CD8-positive, alpha-beta memory T cell (primary cell): ENCODE measurements at regions not wholly inside any gene's neighbourhood (a gene's known extent, or its start where the extent isn't known, plus 50 kb on each side); places are given as distances from the start of the nearest gene placed in this dataset.
A peak's percentile ranks its signal among the peaks of the same experiment; 100 is the strongest.

Experiments used
- CTCF ChIA-PET: fragments of 350-600 bp; sonication (Branson Sonifier 250); formaldehyde crosslinking; loops from one replicate; lab custom pipeline; 2021; ENCODE audit warnings: antibody characterized with exemption; lab: Charles Lee
- POLR2A ChIA-PET: fragments of 350-600 bp; sonication (Branson Sonifier 250); formaldehyde crosslinking; loops from one replicate; lab custom pipeline; 2021; ENCODE audit warnings: antibody characterized with exemption; lab: Charles Lee
- DNase-seq, 5 donors: peaks; one replicate each; pipeline versions ENCODE4 v3.0.0 to v3.0.0-alpha.2; 2020 to 2022; ENCODE audit warnings: mixed read lengths in 1 of 5
- H3K27ac ChIP-seq: one replicate; pipeline ENCODE4 v1.7.0; 2013; ENCODE audit warnings: low read depth, mild to moderate bottlenecking, low read length, moderate library complexity
- H3K27me3 ChIP-seq: 2 replicates; pipeline ENCODE4 v1.7.0; 2013; ENCODE audit warnings: low read length, mild to moderate bottlenecking; ENCODE audit not compliant: insufficient read depth, poor library complexity, severe bottlenecking
- H3K36me3 ChIP-seq: 2 replicates; pipeline ENCODE4 v1.7.0; 2013; ENCODE audit warnings: mild to moderate bottlenecking, low read length, moderate library complexity; ENCODE audit not compliant: insufficient read depth
- H3K4me1 ChIP-seq: 2 replicates; pipeline ENCODE4 v1.7.0; 2013; ENCODE audit warnings: mild to moderate bottlenecking, low read length, moderate library complexity; ENCODE audit not compliant: insufficient read depth
- H3K4me3 ChIP-seq: 2 replicates; pipeline ENCODE4 v1.7.0; 2013; ENCODE audit warnings: mild to moderate bottlenecking, low read length
- H3K9me3 ChIP-seq: 2 replicates; pipeline ENCODE4 v1.7.0; 2013; ENCODE audit warnings: mild to moderate bottlenecking, low read length
- H3K27ac Mint-ChIP-seq, 8 donors: one replicate each; pipeline ENCODE4 v1.8.0; 2020 to 2021; ENCODE audit warnings: mixed read lengths in 8 of 8, mild to moderate bottlenecking in 6 of 8, inconsistent platforms in 3 of 8, moderate library complexity in 3 of 8
- H3K27me3 Mint-ChIP-seq, 2 donors: one replicate each; pipeline ENCODE4 v1.8.0; 2020 to 2021; ENCODE audit warnings: mixed read lengths in 2 of 2, mild to moderate bottlenecking in 1 of 2, moderate library complexity in 1 of 2
- H3K36me3 Mint-ChIP-seq, 3 donors: one replicate each; pipeline ENCODE4 v1.8.0; 2020 to 2021; ENCODE audit warnings: mixed read lengths in 3 of 3, inconsistent platforms in 1 of 3, mild to moderate bottlenecking in 1 of 3
- H3K4me1 Mint-ChIP-seq, 3 donors: one replicate each; pipeline ENCODE4 v1.8.0; 2020 to 2021; ENCODE audit warnings: mixed read lengths in 3 of 3, inconsistent platforms in 1 of 3, mild to moderate bottlenecking in 1 of 3
- H3K4me3 Mint-ChIP-seq, 7 donors: one replicate each; pipeline ENCODE4 v1.8.0; 2020 to 2021; ENCODE audit warnings: mixed read lengths in 7 of 7, mild to moderate bottlenecking in 6 of 7, moderate library complexity in 4 of 7, inconsistent platforms in 2 of 7
- H3K9me3 Mint-ChIP-seq, 5 donors: one replicate each; pipeline ENCODE4 v1.8.0; 2020 to 2022; ENCODE audit warnings: mixed read lengths in 5 of 5, mild to moderate bottlenecking in 3 of 5, moderate library complexity in 2 of 5, inconsistent platforms in 1 of 5

- Histone ChIP-seq H3K4me1 (no peaks in the 10 kb centered on the region), H3K27me3 (no peaks in the 10 kb centered on the region), H3K36me3 (no peaks in the 10 kb centered on the region), H3K4me3 (no peak overlapping the region), H3K27ac (no peak overlapping the region), H3K9me3 (no peaks in the 10 kb centered on the region)
- POLR2A ChIA-PET, result interaction anchor here (0.6 kb wide), 1 partner anchor 19 kb away, joined by 4 read pairs; no protein-coding TSS in a partner anchor
- peaks cover 0 to 5% (median 0%) of the 10 kb centered on the region in 3 donors for H3K4me1 Mint-ChIP-seq
- no peak overlapping the region for H3K4me3 Mint-ChIP-seq
- CTCF ChIA-PET, result no interaction called here
- H3K27ac Mint-ChIP-seq, result peak overlapping the region in 1 of 8 donors; percentile 36
- no peaks in the 10 kb centered on the region for H3K27me3 Mint-ChIP-seq
- peaks cover 0 to 5% (median 0%) of the 10 kb centered on the region in 5 donors for H3K9me3 Mint-ChIP-seq
- no peaks in the 10 kb centered on the region for H3K36me3 Mint-ChIP-seq
- DNase-seq, result no peak
These were observed 176.9 kb downstream of the CRPPA start for GRCh38 chr7:16244469-16244868.

- H3K27ac ChIP-seq, result no peak overlapping the region
- peaks cover 0 to 2% (median 0%) of the 10 kb centered on the region in 5 donors for H3K9me3 Mint-ChIP-seq
- H3K27ac Mint-ChIP-seq, result no peak overlapping the region
- no peaks in the 10 kb centered on the region for H3K9me3 ChIP-seq
- ChIA-PET CTCF (no interaction called here), POLR2A (no interaction called here)
- DNase-seq, result no peak
- no peak overlapping the region for H3K4me3 Mint-ChIP-seq
- H3K36me3 ChIP-seq, result no peaks in the 10 kb centered on the region
- no peaks in the 10 kb centered on the region for H3K4me1 ChIP-seq
- H3K27me3 Mint-ChIP-seq, result no peaks in the 10 kb centered on the region
- peaks cover 0 to 5% (median 0%) of the 10 kb centered on the region in 3 donors for H3K4me1 Mint-ChIP-seq
- no peaks in the 10 kb centered on the region for H3K36me3 Mint-ChIP-seq
- H3K27me3 ChIP-seq, result no peaks in the 10 kb centered on the region
- H3K4me3 ChIP-seq, result no peak overlapping the region
These were observed 178.4 kb downstream of the CRPPA start for GRCh38 chr7:16242920-16243319.

- ChIA-PET CTCF (no interaction called here), POLR2A (no interaction called here)
- no peaks in the 10 kb centered on the region for H3K4me1 Mint-ChIP-seq
- H3K36me3 Mint-ChIP-seq, result peaks cover 0 to 2% (median 0%) of the 10 kb centered on the region in 3 donors
- H3K27me3 ChIP-seq, result no peaks in the 10 kb centered on the region
- no peak overlapping the region for H3K4me3 Mint-ChIP-seq
- H3K36me3 ChIP-seq, result no peaks in the 10 kb centered on the region
- H3K27ac ChIP-seq, result no peak overlapping the region
- peaks cover 0 to 2% (median 0%) of the 10 kb centered on the region in 5 donors for H3K9me3 Mint-ChIP-seq
- no peak overlapping the region for H3K4me3 ChIP-seq
- no peaks in the 10 kb centered on the region for H3K9me3 ChIP-seq
- no peaks in the 10 kb centered on the region for H3K4me1 ChIP-seq
- no peaks in the 10 kb centered on the region for H3K27me3 Mint-ChIP-seq
- no peak for DNase-seq
- H3K27ac Mint-ChIP-seq, result no peak overlapping the region
These were observed 180.3 kb downstream of the CRPPA start for GRCh38 chr7:16241017-16241416.

GRCh38 chr7:16236381-16236780 lies 185.0 kb downstream of the CRPPA start:
- Histone ChIP-seq H3K4me3 (no peak overlapping the region), H3K27me3 (no peaks in the 10 kb centered on the region), H3K27ac (no peak overlapping the region), H3K4me1 (no peaks in the 10 kb centered on the region), H3K36me3 (no peaks in the 10 kb centered on the region), H3K9me3 (no peaks in the 10 kb centered on the region)
- Mint-ChIP-seq H3K27me3 (no peaks in the 10 kb centered on the region), H3K9me3 (peaks cover 9 to 15% (median 10%) of the 10 kb centered on the region in 5 donors), H3K27ac (no peak overlapping the region), H3K4me1 (no peaks in the 10 kb centered on the region), H3K4me3 (no peak overlapping the region), H3K36me3 (peaks cover 2 to 10% (median 7%) of the 10 kb centered on the region in 3 donors)
- POLR2A ChIA-PET, result no interaction called here
- CTCF ChIA-PET, result no interaction called here
- no peak for DNase-seq

- no peak overlapping the region for H3K4me3 Mint-ChIP-seq
- Histone ChIP-seq H3K4me1 (no peaks in the 10 kb centered on the region), H3K27ac (no peak overlapping the region), H3K36me3 (no peaks in the 10 kb centered on the region), H3K27me3 (no peaks in the 10 kb centered on the region), H3K4me3 (no peak overlapping the region), H3K9me3 (peaks cover 8% of the 10 kb centered on the region)
- no peak for DNase-seq
- H3K9me3 Mint-ChIP-seq, result peaks cover 13 to 23% (median 18%) of the 10 kb centered on the region in 5 donors
- no peak overlapping the region for H3K27ac Mint-ChIP-seq
- H3K4me1 Mint-ChIP-seq, result no peaks in the 10 kb centered on the region
- ChIA-PET CTCF (no interaction called here), POLR2A (no interaction called here)
- no peaks in the 10 kb centered on the region for H3K27me3 Mint-ChIP-seq
- peaks cover 3 to 11% (median 7%) of the 10 kb centered on the region in 3 donors for H3K36me3 Mint-ChIP-seq
These were observed 185.9 kb downstream of the CRPPA start for GRCh38 chr7:16235147-16236114.

GRCh38 chr7:16234493-16235146 lies 186.7 kb downstream of the CRPPA start:
- no peak for DNase-seq
- peaks cover 4 to 19% (median 7%) of the 10 kb centered on the region in 3 donors for H3K36me3 Mint-ChIP-seq
- Histone ChIP-seq H3K9me3 (peaks cover 14% of the 10 kb centered on the region), H3K4me1 (no peaks in the 10 kb centered on the region), H3K27me3 (no peaks in the 10 kb centered on the region), H3K36me3 (no peaks in the 10 kb centered on the region), H3K4me3 (no peak overlapping the region), H3K27ac (no peak overlapping the region)
- H3K4me3 Mint-ChIP-seq, result no peak overlapping the region
- ChIA-PET CTCF (no interaction called here), POLR2A (no interaction called here)
- H3K27me3 Mint-ChIP-seq, result no peaks in the 10 kb centered on the region
- H3K4me1 Mint-ChIP-seq, result no peaks in the 10 kb centered on the region
- peaks cover 20 to 31% (median 26%) of the 10 kb centered on the region in 5 donors for H3K9me3 Mint-ChIP-seq
- H3K27ac Mint-ChIP-seq, result no peak overlapping the region

GRCh38 chr7:16233517-16233916 lies 187.8 kb downstream of the CRPPA start:
- no peak overlapping the region for H3K27ac Mint-ChIP-seq
- H3K4me1 Mint-ChIP-seq, result no peaks in the 10 kb centered on the region
- Histone ChIP-seq H3K27me3 (no peaks in the 10 kb centered on the region), H3K36me3 (no peaks in the 10 kb centered on the region), H3K4me3 (no peak overlapping the region), H3K27ac (no peak overlapping the region), H3K4me1 (no peaks in the 10 kb centered on the region), H3K9me3 (peaks cover 14% of the 10 kb centered on the region)
- ChIA-PET CTCF (no interaction called here), POLR2A (no interaction called here)
- H3K36me3 Mint-ChIP-seq, result peaks cover 4 to 27% (median 9%) of the 10 kb centered on the region in 3 donors
- DNase-seq, result no peak
- H3K9me3 Mint-ChIP-seq, result peaks cover 30 to 42% (median 33%) of the 10 kb centered on the region in 5 donors
- H3K4me3 Mint-ChIP-seq, result no peak overlapping the region
- no peaks in the 10 kb centered on the region for H3K27me3 Mint-ChIP-seq

- Histone ChIP-seq H3K36me3 (no peaks in the 10 kb centered on the region), H3K4me3 (no peak overlapping the region), H3K27ac (no peak overlapping the region), H3K27me3 (no peaks in the 10 kb centered on the region), H3K9me3 (peaks cover 14% of the 10 kb centered on the region), H3K4me1 (no peaks in the 10 kb centered on the region)
- no peak overlapping the region for H3K4me3 Mint-ChIP-seq
- peaks cover 35 to 48% (median 36%) of the 10 kb centered on the region in 5 donors for H3K9me3 Mint-ChIP-seq
- ChIA-PET POLR2A (no interaction called here), CTCF (no interaction called here)
- no peak for DNase-seq
- H3K27ac Mint-ChIP-seq, result no peak overlapping the region
- peaks cover 4 to 27% (median 9%) of the 10 kb centered on the region in 3 donors for H3K36me3 Mint-ChIP-seq
- no peaks in the 10 kb centered on the region for H3K27me3 Mint-ChIP-seq
- no peaks in the 10 kb centered on the region for H3K4me1 Mint-ChIP-seq
These were observed 189.1 kb downstream of the CRPPA start for GRCh38 chr7:16232273-16232672.
